ENCODE measurements at regions not wholly inside any gene's neighbourhood (a gene's known extent, or its start where the extent isn't known, plus 50 kb on each side); places are given as distances from the start of the nearest gene placed in this dataset.

DNA sequence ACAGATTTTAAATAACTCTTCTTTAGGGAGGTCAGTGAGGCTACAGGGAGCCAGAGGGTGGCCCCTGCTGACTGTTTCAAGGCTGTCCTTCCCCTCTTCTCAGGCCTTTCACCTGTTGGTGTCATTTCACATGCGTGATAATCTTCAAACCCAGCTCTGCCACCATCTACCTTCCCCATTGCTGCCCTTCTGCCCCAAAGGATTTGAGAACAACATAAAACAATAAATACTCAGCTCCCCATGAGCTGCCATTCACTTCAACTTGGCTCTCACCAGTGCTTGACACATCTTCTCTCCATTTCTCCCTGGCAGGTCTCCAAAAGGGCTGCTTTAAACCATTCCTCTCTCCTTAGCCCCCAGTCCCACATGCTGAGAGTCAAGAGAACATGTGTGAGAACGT, 75.5 kb upstream of the PALM2AKAP2 start:
- Mint-ChIP-seq H3K27me3 (ENCODE audit: low read depth) (peaks cover 2% of the 10 kb centered on the region), H3K36me3 (ENCODE audit: low read depth) (no peaks in the 10 kb centered on the region), H3K4me3 (no peak overlapping the region), H3K9me3 (ENCODE audit: insufficient read depth) (no peaks in the 10 kb centered on the region), H3K4me1 (ENCODE audit: low read depth) (no peaks in the 10 kb centered on the region), H3K27ac (no peak overlapping the region)
- ATAC-seq (no peak), DNase-seq (no peak)
- ChIA-PET POLR2A (no interaction called here), CTCF (no interaction called here)

DNA sequence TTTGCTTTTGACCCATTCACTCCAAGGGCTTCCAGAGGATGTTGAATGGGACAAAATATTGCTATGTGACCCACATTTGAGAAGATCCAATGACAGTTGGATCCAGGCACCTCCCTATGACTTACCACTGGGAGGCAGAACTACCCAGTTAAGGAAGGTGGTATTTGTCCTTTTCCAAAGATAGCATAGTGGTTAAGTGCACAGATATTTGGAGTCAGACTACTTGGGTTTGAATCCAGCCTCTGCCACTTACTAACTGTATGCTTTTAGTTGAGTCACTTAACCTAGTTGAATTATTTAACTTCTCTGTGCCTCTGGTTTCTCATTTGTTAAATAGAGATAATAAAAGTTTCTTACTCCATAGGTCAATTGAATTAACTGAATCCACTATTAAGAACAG, 74.5 kb upstream of the PALM2AKAP2 start:
- H3K27me3 Mint-ChIP-seq (ENCODE audit: low read depth), result peaks cover 2% of the 10 kb centered on the region
- ATAC-seq (no peak), DNase-seq (no peak)
- H3K4me3 Mint-ChIP-seq, result no peak overlapping the region
- no peaks in the 10 kb centered on the region for H3K4me1 Mint-ChIP-seq (ENCODE audit: low read depth)
- H3K27ac Mint-ChIP-seq, result no peak overlapping the region
- H3K36me3 Mint-ChIP-seq (ENCODE audit: low read depth), result no peaks in the 10 kb centered on the region
- POLR2A ChIA-PET, result no interaction called here
- no peaks in the 10 kb centered on the region for H3K9me3 Mint-ChIP-seq (ENCODE audit: insufficient read depth)
- CTCF ChIA-PET, result no interaction called here

DNA sequence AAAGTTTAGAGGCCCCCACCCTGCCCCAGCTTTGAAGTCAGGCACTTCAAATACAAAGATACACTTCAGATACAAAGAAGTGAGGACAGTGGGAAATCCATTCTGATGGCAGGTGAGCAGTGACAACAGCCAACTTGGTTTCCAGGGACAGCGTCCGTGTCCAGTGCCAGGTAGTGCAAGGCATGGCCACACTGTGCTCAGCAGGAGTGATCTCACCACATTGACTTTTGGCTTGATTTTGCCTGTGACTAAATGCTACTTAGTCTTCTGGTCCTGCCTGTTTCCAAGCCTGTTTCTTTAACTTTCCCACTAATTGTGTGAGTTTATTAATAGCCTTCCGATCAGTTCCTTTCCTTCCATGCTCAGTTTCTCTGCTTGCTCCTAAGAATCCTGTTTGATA, 72.6 kb upstream of the PALM2AKAP2 start:
- H3K27ac Mint-ChIP-seq, result no peak overlapping the region
- ATAC-seq, result no peak
- no peaks in the 10 kb centered on the region for H3K9me3 Mint-ChIP-seq (ENCODE audit: insufficient read depth)
- ChIA-PET CTCF (no interaction called here), POLR2A (no interaction called here)
- no peaks in the 10 kb centered on the region for H3K36me3 Mint-ChIP-seq (ENCODE audit: low read depth)
- H3K4me3 Mint-ChIP-seq, result no peak overlapping the region
- H3K4me1 Mint-ChIP-seq (ENCODE audit: low read depth), result no peaks in the 10 kb centered on the region
- H3K27me3 Mint-ChIP-seq (ENCODE audit: low read depth), result peaks cover 2% of the 10 kb centered on the region
- no peak for DNase-seq

DNA sequence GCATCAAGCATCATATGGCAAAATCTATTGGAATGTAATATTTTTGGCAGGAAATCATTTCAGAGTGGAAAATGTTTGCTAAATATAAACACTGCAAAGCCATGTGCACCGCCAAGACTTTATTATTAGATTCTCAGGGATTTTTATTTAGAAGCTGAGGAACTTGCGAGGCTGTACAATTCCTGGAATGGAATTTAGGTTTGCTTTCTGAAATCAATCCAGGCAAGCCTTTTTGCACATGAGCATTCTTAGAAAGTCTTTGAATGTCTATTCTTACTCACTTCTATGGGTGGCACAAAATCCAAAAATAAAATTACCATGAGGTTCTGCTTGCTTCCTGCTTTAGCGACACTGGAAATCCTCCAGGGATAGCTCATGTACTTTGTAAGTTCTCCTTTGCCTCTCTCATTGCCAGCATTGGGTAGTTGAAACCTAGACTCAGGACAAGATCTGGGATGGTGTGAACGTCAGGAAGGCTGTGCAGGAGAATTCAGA, 71.5 kb upstream of the PALM2AKAP2 start:
- DNase-seq (no peak), ATAC-seq (no peak)
- H3K9me3 Mint-ChIP-seq (ENCODE audit: insufficient read depth), result no peaks in the 10 kb centered on the region
- no peaks in the 10 kb centered on the region for H3K4me1 Mint-ChIP-seq (ENCODE audit: low read depth)
- H3K27me3 Mint-ChIP-seq (ENCODE audit: low read depth), result peaks cover 2% of the 10 kb centered on the region
- ChIA-PET CTCF (no interaction called here), POLR2A (no interaction called here)
- no peak overlapping the region for H3K4me3 Mint-ChIP-seq
- no peak overlapping the region for H3K27ac Mint-ChIP-seq
- no peaks in the 10 kb centered on the region for H3K36me3 Mint-ChIP-seq (ENCODE audit: low read depth)

DNA sequence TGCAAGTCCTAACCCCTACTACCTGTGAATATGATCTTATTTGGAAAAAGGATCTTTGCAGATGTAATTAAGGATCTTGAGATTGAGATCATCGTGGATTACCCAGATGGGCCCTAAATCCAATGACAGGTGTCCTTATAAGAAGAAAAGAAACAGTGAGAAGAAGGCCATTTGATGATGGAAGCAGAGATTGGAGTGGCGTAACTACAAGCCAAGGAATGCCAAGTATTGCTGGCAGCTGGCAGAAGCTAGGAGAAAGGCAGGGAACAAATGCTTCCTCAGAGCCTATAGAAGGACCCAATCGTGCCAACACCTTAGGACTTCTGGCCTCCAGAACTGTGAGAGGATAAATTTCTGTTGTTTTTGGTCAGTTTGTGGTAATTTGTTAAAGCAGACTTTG, 70.1 kb upstream of the PALM2AKAP2 start:
- Mint-ChIP-seq H3K9me3 (ENCODE audit: insufficient read depth) (no peaks in the 10 kb centered on the region), H3K4me1 (ENCODE audit: low read depth) (no peaks in the 10 kb centered on the region), H3K36me3 (ENCODE audit: low read depth) (no peaks in the 10 kb centered on the region), H3K27me3 (ENCODE audit: low read depth) (peaks cover 2% of the 10 kb centered on the region), H3K4me3 (no peak overlapping the region), H3K27ac (no peak overlapping the region)
- DNase-seq (no peak), ATAC-seq (no peak)
- ChIA-PET CTCF (no interaction called here), POLR2A (no interaction called here)

DNA sequence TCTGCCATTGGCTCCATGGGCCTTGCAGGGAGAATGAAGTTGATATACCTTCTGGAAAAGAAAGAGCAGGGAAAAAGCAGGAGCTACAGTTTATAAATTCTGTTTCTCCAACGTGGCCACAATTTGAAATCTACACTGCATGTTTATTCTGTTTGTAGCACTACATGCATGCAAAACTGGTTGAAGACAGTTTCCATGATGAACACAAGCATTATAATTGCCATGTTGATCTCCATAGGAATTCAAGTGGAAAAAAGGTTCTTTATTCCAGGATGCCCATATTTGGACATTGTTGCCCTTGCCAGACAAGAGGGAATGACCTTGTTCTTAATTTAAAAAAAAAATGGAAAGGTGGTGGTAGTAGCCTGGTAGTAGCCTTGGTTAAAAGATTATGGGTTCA, 69.2 kb upstream of the PALM2AKAP2 start:
- ATAC-seq, result no peak
- no peaks in the 10 kb centered on the region for H3K36me3 Mint-ChIP-seq (ENCODE audit: low read depth)

DNA sequence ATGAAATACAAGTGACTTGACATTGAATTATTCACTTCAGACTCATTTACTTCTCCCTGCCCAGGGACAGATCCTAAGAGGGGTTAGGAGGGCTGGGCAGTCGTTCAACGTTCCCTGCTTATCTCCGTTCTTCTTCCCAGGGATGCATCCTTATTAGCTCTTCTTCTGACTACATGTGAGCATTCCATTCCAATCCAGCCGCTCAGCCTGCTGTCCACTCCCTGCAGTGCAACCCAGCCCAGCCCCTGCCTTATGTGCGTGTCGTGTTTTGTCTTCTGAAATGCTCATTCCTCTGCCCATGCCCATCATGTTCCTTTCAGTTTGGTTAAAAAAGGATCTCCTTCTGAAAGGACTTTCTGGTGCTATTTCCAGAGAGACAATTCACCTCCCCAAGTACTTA, 64.7 kb upstream of the PALM2AKAP2 start:
- DNase-seq (no peak), ATAC-seq (no peak)
- Mint-ChIP-seq H3K4me3 (no peak overlapping the region), H3K27me3 (ENCODE audit: low read depth) (no peaks in the 10 kb centered on the region), H3K4me1 (ENCODE audit: low read depth) (no peaks in the 10 kb centered on the region), H3K27ac (no peak overlapping the region), H3K9me3 (ENCODE audit: insufficient read depth) (no peaks in the 10 kb centered on the region), H3K36me3 (ENCODE audit: low read depth) (no peaks in the 10 kb centered on the region)
- POLR2A ChIA-PET, result no interaction called here
- CTCF ChIA-PET, result no interaction called here

More for the DNA sequence above, 69.2 kb upstream of the PALM2AKAP2 start:
- no peaks in the 10 kb centered on the region for H3K27me3 Mint-ChIP-seq (ENCODE audit: low read depth)
- CTCF ChIA-PET, result no interaction called here
- H3K9me3 Mint-ChIP-seq (ENCODE audit: insufficient read depth), result no peaks in the 10 kb centered on the region
- no peak overlapping the region for H3K4me3 Mint-ChIP-seq
- DNase-seq, result no peak
- POLR2A ChIA-PET, result no interaction called here
- H3K27ac Mint-ChIP-seq, result no peak overlapping the region
- no peaks in the 10 kb centered on the region for H3K4me1 Mint-ChIP-seq (ENCODE audit: low read depth)

DNA sequence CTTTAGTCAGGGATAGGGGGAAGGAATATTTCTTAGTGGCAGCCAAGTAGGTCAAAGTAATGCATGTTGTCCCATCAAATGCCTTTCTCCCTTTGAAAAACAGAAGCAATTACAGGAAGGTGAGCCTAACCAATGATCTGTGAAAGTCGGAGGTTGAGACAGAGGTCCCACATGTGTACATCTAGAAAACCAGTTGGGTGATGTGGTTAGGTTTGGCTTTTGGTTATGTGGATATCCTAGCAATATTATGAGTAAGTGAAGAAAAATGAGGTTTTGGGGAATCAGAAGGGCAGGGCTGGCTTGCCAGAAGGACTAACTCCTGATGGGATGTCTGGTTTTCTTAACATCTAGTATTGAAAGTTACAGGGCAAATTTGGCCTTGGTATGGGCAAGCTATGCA, 63.4 kb upstream of the PALM2AKAP2 start:
- no peaks in the 10 kb centered on the region for H3K27me3 Mint-ChIP-seq (ENCODE audit: low read depth)
- no peaks in the 10 kb centered on the region for H3K36me3 Mint-ChIP-seq (ENCODE audit: low read depth)
- ATAC-seq (no peak), DNase-seq (no peak)
- ChIA-PET CTCF (no interaction called here), POLR2A (no interaction called here)
- H3K9me3 Mint-ChIP-seq (ENCODE audit: insufficient read depth), result no peaks in the 10 kb centered on the region
- no peak overlapping the region for H3K27ac Mint-ChIP-seq
- no peaks in the 10 kb centered on the region for H3K4me1 Mint-ChIP-seq (ENCODE audit: low read depth)
- no peak overlapping the region for H3K4me3 Mint-ChIP-seq

DNA sequence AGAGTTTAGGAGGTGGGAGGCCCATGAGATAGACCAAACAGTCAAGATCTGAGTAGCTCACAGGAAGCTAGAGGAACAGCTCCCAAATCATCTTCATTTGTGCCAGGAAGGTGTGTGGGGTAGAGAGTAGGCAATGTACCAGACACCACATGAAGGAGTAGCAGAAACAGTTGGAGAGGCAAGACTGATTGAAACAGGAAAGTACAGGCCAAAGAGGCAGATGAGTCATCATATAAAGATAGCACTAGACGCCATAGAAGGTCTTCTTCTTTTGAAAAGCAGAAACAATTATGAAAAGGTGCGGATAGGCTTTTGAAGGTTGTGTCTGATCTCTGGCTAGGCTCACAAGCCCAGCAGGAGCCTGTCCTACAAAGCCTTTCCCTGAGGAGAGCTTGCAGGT, 62.7 kb upstream of the PALM2AKAP2 start:
- DNase-seq (no peak), ATAC-seq (no peak)
- no peaks in the 10 kb centered on the region for H3K4me1 Mint-ChIP-seq (ENCODE audit: low read depth)
- H3K36me3 Mint-ChIP-seq (ENCODE audit: low read depth), result no peaks in the 10 kb centered on the region
- no peak overlapping the region for H3K27ac Mint-ChIP-seq
- POLR2A ChIA-PET, result no interaction called here
- CTCF ChIA-PET, result no interaction called here
- H3K9me3 Mint-ChIP-seq (ENCODE audit: insufficient read depth), result no peaks in the 10 kb centered on the region
- no peaks in the 10 kb centered on the region for H3K27me3 Mint-ChIP-seq (ENCODE audit: low read depth)
- no peak overlapping the region for H3K4me3 Mint-ChIP-seq

DNA sequence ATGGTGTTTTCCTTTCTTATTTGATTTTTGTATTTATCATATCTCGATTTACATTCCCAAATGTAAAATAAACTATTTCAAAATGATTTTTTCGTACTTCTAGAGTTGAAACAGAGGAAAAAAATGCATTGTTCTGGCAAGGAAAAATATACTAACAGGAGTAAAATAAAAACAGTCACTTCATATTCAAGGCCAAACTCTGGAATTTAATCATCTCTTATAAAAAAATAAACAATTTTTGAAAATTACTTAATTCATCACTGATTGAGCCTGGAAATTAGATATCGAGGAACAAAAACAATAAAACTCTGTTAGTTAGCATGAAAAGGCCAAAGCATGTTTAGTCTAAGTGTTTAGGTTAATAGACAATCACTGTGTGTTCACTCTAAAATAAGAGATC, 61.1 kb upstream of the PALM2AKAP2 start:
- Mint-ChIP-seq H3K4me1 (ENCODE audit: low read depth) (no peaks in the 10 kb centered on the region), H3K4me3 (no peak overlapping the region), H3K27me3 (ENCODE audit: low read depth) (no peaks in the 10 kb centered on the region), H3K36me3 (ENCODE audit: low read depth) (no peaks in the 10 kb centered on the region), H3K9me3 (ENCODE audit: insufficient read depth) (no peaks in the 10 kb centered on the region), H3K27ac (no peak overlapping the region)
- ChIA-PET POLR2A (no interaction called here), CTCF (no interaction called here)
- no peak for ATAC-seq
- DNase-seq, result no peak

DNA sequence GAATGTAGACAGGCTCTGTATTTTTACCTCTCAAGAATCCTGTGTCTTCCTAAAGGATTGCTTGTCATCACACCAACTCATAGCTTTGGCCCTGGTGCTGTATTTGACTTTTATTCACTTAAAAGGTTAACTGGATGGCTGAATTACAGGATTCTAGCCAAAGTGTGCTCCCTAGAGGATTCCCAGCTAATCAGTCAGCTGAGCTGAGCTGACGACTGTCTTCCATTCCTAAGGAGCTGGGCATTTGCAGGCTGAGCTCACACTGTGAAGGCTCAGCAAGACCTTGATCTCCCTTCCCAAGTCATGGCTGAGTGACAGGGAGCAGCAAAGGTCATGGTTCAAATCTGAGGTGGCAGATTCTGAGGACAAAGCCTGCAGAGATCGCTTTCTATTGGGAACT, 59.0 kb upstream of the PALM2AKAP2 start:
- no peaks in the 10 kb centered on the region for H3K27me3 Mint-ChIP-seq (ENCODE audit: low read depth)
- POLR2A ChIA-PET, result no interaction called here
- CTCF ChIA-PET, result no interaction called here
- DNase-seq, result no peak
- no peak overlapping the region for H3K4me3 Mint-ChIP-seq
- ATAC-seq, result no peak
- no peaks in the 10 kb centered on the region for H3K9me3 Mint-ChIP-seq (ENCODE audit: insufficient read depth)
- no peak overlapping the region for H3K27ac Mint-ChIP-seq
- H3K36me3 Mint-ChIP-seq (ENCODE audit: low read depth), result no peaks in the 10 kb centered on the region
- no peaks in the 10 kb centered on the region for H3K4me1 Mint-ChIP-seq (ENCODE audit: low read depth)

DNA sequence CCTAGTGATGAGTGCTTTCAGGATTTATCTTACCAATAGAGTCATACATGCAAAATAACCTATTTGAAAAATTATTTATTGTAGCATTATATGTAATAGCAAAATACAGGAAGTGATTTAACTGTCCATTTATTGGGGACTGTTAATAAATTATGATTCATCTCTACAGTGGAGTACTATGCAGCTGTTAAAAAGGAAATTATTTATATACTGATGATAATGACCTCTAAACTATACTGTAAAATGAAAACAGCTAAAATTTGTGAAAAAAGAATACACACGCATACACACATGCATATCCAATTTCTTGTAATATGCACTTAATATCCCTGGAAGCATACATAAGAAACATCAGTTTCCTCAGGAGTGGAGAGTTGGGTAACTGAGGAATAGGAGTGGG, 58.0 kb upstream of the PALM2AKAP2 start:
- H3K36me3 Mint-ChIP-seq (ENCODE audit: low read depth), result no peaks in the 10 kb centered on the region
- ATAC-seq (no peak), DNase-seq (no peak)
- H3K9me3 Mint-ChIP-seq (ENCODE audit: insufficient read depth), result no peaks in the 10 kb centered on the region
- CTCF ChIA-PET, result no interaction called here
- no peak overlapping the region for H3K4me3 Mint-ChIP-seq
- H3K27ac Mint-ChIP-seq, result no peak overlapping the region
- no peaks in the 10 kb centered on the region for H3K27me3 Mint-ChIP-seq (ENCODE audit: low read depth)
- POLR2A ChIA-PET, result no interaction called here
- no peaks in the 10 kb centered on the region for H3K4me1 Mint-ChIP-seq (ENCODE audit: low read depth)

DNA sequence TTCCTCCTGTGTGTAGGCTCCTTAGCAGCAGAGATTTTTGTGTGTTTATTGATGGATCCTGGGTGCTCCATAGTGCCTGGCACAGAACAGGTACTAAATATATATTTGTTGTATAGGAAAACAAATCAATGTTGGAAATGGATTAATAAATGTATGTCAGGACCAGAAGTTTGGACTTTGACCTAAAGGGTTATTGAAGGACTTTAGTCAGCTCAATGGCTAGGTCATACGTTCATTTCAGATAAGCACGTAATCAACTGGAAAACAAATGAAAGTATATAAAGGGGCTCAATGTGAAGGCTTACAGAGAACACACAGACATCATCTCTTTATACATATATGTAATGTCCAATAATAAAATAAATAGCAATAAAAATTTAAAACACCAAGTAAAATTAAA, 56.2 kb upstream of the PALM2AKAP2 start:
- Mint-ChIP-seq H3K4me1 (ENCODE audit: low read depth) (no peaks in the 10 kb centered on the region), H3K36me3 (ENCODE audit: low read depth) (no peaks in the 10 kb centered on the region), H3K27ac (no peak overlapping the region), H3K4me3 (no peak overlapping the region), H3K9me3 (ENCODE audit: insufficient read depth) (no peaks in the 10 kb centered on the region), H3K27me3 (ENCODE audit: low read depth) (no peaks in the 10 kb centered on the region)
- ChIA-PET CTCF (no interaction called here), POLR2A (no interaction called here)
- ATAC-seq, result no peak
- no peak for DNase-seq

DNA sequence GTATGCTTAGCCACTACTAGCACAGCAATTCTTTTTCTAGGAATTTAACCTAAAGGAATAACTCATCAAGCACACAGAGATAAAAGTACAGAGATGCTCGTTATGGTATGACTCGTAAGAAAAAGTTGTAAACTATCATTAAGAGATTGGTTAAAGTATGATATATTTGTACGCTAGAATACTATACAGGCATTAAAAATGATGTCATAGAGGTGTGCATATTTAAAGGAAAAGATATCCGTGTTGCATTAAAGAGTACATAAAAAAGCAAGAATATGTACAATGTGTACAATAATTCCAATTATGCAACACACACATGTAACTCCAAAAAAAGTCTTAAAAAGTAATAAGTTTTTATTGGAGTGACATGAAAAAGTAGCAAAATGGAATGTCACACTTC, 54.5 kb upstream of the PALM2AKAP2 start:
- H3K4me1 Mint-ChIP-seq (ENCODE audit: low read depth), result no peaks in the 10 kb centered on the region
- no peak overlapping the region for H3K27ac Mint-ChIP-seq
- no peak for DNase-seq
- H3K9me3 Mint-ChIP-seq (ENCODE audit: insufficient read depth), result no peaks in the 10 kb centered on the region
- ChIA-PET POLR2A (no interaction called here), CTCF (no interaction called here)
- H3K27me3 Mint-ChIP-seq (ENCODE audit: low read depth), result no peaks in the 10 kb centered on the region
- H3K36me3 Mint-ChIP-seq (ENCODE audit: low read depth), result no peaks in the 10 kb centered on the region
- H3K4me3 Mint-ChIP-seq, result no peak overlapping the region
- no peak for ATAC-seq

All from activated CD8-positive, alpha-beta T cell treated with anti-CD3 and anti-CD28 coated beads, Interleukin-2, amount 10 ng/mL, durations not matched to agents 7 days and 5 days (primary cell).